Stimulated activated naive CD4-positive, alpha-beta T cell (primary cell): ENCODE measurements at regions not wholly inside any gene's neighbourhood (a gene's known extent, or its start where the extent isn't known, plus 50 kb on each side); places are given as distances from the start of the nearest gene placed in this dataset.
"Not testable (repeated sequence)": the region's sequence is repeated elsewhere in the genome, so short reads cannot be mapped to it uniquely, and the experiment has no call there.

ENCODE experiments used
- DNase-seq, 6 experiments: peaks; one replicate each; lab custom pipeline; 2025; lab: John Stamatoyannopoulos, UW

DNA sequence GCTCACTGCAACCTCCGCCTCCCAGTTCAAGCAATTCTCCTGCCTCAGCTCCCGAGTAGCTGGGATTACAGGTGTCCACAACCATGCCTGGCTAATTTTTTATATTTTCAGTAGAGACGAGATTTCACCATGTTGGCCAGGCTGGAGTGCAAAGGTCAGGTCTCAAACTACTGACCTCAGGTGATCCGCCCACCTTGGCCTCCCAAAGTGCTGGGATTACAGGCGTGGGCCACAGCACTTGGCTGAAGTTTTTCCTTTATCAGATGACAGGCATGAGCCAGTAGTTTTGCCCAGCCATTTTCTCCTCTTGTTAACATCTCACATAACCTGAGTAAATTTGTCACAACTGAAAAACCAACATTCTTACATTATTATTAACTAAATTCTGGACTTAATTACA, 470.7 kb upstream of the C16orf82 start:
- not testable (repeated sequence) for DNase-seq

GRCh38 chr16:26598061-26598460, 468.7 kb upstream of the C16orf82 start:
- peak in 1 of 6 experiments; percentile 9 for DNase-seq

- no peak for DNase-seq
Observed at GRCh38 chr16:26598998-26599784, 467.5 kb upstream of the C16orf82 start.

DNA sequence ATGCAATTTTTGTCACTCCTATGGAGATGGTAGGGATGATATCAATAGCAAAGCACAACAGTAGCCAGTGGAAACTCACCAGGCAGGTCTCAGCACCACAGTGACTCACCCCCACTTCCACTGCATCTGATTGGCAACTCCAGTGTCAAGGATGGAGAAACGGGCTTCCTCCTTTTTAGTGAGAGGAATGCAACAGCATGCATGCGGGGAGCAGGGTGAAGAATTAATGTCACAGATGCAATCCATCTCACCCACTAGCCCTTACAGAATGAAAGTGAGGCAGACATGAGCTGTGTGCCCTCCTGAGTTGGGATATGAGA, 467.0 kb upstream of the C16orf82 start:
- DNase-seq = no peak

DNA sequence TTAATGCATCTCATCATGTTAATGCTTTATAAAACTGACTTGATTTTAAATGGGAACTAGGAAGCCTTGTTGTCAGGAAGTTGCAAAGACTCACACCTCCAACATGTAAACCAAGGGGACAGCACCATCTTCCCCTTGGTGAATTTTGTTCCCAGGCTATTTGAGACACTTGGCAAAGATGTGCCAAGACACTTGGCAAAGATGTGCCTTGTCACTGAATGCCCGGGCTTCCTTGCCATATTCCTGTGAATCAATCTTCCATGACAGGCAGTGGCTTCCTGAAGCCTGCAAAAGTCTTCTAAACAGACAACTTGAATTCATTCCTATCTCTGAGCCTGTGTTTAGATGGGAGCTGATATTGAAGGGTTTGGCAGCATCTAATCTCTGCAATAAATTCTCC, 465.4 kb upstream of the C16orf82 start:
- no peak for DNase-seq

DNA sequence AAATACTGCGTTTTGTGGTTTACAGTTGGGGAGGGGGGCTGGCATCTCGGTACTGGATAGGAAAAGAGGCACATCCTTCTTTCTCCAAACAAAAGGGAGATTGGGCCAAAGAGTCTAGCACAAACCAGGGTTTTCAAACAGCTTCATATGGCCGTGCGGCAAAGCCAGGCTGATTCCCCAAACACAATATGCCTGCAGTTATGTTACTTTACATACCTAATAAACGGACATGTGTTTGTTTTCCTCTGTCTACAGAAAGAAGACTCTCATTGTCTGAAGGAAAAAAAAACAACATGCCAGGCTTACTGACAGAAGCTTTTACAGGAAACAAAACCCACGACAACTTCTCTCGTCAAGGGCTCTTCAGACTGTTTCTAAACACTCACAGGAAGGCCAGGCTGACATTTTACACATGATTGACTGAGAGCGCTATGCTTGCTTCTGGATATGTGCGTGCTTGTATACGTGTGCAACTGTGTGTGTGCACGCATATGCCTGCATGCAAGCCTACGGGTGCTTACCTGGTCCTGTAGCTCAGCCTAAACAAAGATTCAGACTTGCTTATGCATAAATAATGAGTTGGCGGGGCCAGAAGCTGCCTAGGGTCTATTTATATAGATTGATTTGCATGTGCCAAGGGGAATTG, 461.0 kb upstream of the C16orf82 start:
- no peak for DNase-seq

DNA sequence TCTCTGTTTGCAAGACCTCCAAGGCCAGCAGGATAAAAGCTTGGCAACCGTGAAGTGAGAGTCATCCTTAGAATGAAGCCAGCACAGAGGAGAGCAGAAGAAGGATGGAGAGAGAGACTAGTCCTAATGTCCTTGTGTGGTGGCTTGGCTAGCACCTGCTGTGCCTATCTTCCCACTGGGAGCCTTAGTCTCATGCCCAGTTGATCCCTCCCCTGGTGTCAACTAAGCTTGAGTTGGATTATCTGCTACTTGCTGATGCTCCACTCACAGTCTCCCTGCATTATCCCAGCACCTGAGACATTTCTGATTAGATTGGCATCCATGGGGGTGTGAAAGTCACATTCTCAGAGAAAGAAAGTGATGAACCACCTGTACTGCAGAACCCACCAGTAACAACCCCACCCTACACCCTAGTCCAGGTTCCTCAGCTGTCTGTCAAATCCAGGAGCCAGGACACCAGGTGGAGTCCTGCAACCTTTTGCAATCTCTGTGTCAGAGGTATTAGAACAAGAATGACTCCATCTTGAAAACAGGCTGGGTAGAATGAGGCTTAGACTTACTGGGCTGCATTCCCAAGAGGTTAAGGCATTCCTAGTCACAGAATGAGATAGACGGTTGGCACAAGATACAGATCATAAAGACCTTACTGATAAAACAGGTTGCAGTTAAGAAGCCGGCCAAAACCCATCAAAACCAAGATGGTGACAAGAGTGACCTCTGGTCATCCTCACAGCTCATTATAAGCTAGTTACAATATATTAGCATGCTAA, 460.2 kb upstream of the C16orf82 start:
- no peak for DNase-seq

GRCh38 chr16:26614237-26614841, 452.4 kb upstream of the C16orf82 start:
- no peak for DNase-seq

DNA sequence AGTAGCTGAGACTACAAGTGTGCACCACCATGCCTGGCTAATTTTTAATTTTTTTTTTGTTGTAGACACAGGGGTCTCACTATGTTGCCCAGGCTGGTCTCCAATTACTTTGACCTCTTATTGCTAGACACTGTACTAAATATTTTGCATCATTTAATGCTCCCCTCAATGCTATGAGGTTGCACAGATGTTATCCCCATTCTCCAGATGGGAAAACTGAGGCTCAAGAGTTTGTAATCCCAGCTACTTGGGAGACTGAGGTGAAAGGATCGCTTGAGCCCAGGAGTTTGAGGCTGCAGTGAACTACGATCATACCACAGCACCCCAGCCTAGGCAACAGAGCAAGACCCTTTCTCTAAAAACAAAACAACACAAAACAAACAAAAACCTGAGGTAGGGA, 443.3 kb upstream of the C16orf82 start:
- DNase-seq = no peak

DNA sequence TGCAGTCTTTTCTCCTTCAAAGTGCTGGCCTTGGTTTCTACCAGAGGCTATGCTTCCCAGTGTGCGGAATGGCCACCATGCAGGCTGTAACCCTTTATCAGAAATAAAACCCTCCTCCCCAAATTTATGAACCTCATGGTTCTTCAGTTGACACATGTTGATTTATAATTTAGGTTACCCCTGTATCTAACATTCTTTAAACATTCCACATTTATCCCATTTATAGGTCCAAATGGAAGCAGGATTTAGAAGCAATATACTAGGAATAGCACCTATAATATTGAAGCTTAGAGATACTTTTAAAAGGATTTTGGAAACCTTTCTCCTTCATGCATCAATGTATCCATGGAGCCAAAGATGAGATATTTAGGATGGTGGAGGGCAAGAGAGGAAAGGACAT, 438.8 kb upstream of the C16orf82 start:
- DNase-seq = no peak

DNA sequence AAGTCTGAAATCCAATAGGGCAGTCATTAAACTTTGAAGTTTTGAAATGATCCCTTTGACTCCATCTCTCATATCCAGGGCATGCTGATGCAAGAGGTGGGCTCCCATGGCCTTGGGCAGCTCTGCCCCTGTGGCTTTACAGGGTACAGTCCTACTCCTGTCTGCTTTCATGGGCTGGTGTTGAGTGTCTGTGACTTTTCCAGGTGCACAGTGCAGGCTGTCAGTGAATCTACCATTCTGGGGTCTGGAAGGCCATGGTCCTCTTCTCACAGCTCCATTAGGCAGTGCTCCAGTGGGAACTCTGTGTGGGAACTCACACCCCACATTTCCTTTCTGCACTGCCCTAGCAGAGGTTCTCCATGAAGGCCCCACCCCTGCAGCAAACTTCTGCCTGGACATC, 435.4 kb upstream of the C16orf82 start:
- DNase-seq = not testable (repeated sequence)

- no peak for DNase-seq
Observed at GRCh38 chr16:26642047-26642664, 424.6 kb upstream of the C16orf82 start.

DNA sequence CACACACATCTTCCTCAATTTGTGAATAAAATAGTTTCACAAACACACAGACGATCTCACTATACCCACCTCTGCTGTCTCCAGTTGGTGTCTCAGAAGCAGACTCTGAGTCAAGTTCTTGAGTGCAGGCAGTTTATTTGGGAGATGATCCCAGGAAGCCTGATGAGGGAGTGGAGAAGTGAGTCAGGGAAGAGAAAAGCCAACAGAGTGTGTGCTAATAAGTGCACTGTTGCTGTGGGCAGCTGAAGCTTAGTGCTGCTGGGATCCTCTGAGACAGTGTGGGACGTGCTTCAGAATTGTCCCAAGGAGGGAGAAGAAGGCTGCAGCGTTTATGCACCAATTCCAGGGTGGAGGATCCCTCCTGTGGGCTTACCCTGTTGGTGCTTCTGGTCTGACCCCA, 423.2 kb upstream of the C16orf82 start:
- DNase-seq = no peak

DNA sequence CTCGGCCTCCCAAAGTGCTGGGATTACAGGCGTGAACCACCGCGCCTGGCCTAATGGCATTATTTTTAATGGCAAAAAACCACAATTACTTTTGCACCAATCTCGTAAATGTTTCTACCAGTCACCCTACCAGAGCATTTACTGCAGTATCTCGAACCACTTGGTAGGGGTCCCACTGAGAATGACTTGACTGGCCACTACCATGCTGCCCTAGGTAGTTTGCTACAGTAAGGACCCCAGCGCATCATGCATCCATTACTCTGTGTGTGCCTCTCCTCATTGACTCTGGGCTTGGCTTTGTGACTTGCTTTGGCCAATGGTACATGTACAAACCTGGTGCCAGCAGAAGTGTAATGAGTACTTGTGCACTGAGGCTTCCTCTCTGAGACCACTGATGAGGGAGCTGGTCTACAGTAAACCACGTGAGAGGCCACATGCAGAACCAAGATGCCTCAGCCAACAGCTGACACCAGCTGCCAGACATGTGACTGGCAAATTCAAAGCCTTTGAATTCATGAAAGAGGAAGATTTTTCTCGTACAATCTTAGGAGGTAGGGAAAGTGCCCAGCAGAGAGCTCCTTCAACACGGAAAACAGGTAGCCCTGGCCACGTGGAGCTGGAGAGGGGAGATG, 421.7 kb upstream of the C16orf82 start:
- DNase-seq = no peak

DNA sequence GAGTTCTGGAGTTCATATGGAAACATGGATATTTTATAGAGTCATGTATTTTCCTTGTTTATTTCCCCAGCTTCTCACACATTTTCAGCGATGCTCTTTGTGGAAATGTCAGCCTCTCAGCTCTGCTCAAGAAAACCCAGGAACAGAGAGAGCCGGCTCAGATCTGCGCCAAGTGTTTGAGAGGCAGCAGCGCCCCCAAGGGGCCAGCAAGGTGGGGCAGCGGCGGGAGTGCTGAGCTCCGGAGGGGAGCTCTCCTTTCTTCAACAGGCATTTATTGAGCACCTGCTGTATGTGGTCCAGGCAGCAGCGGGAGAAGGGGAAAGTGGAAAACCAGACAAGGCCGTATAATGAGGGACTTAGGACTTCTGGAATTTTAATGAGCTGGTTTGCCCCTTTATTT, 421.1 kb upstream of the C16orf82 start:
- no peak for DNase-seq

DNA sequence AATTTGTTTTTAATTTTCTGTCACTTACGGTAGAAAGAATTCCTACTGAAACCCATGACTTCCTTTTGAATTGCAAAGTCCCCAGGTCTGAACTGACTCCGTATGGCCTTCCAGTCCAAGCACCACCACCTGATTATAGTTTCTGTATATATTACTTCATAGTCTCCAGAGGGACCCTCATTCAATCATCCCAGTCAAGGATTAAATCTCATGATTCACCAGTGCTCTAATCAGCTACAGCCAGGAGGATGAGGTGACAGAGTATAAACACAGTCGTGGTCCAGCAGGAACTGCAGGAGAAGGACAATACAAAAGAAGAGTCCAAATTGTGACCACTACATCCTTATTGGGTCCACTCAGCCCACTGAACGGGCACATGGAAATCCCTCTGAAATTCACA, 418.9 kb upstream of the C16orf82 start:
- DNase-seq = no peak

DNA sequence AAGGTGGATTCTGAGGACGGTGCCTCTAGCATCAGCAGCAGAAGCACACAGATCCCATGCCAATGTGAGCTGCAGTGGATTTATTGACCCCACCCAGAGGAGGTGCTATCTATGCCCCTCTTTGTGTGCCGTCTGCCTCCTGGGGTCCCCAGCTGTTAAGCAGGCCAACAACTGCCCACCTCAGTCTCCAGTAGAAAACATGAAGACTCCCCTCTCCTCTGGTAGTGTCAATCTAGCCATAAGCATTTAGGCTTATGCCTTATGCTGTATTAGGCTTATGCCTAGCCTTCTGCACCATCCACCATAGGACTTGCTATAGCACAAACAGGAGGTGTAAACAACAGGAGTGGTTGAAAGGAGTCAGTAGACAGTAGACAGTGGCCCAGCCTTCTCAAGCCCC, 417.9 kb upstream of the C16orf82 start:
- DNase-seq = no peak

- DNase-seq = no peak
Observed at GRCh38 chr16:26649381-26650045, 417.2 kb upstream of the C16orf82 start.

- no peak for DNase-seq
Observed at GRCh38 chr16:26651464-26651863, 415.3 kb upstream of the C16orf82 start.

GRCh38 chr16:26651884-26652283, 414.8 kb upstream of the C16orf82 start:
- DNase-seq = no peak

DNA sequence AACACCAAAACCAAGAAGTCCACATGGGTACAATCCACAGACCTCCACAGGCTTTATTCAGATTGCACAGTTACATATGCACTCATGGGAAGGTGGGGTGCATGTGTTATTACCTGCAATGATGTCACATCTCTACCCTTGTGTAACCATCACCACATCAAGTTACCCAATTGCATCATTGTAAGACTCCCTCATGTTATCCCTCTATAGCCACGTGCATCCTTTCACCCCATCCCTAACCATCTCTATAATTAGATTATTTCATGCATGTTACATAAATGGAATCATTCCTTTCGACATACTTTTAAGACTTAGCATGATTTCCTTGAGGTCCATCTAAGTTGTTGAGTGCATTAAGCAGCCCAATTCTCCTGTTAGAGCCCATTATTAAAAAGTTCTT, 408.2 kb upstream of the C16orf82 start:
- no peak for DNase-seq
